Breast epithelium (tissue), 3 donors: ENCODE measurements at regions not wholly inside any gene's neighbourhood (a gene's known extent, or its start where the extent isn't known, plus 50 kb on each side); places are given as distances from the start of the nearest gene placed in this dataset.

ENCODE experiments used
- POLR2A ChIP-seq: fragments of 450-650 bp; IDR thresholded peaks from one replicate; pipeline ENCODE4 v1.6.1; 2016; ENCODE audit warnings: antibody characterized with exemption, mild to moderate bottlenecking, moderate library complexity
- POLR2AphosphoS5 ChIP-seq, 3 donors: sonication (generic); formaldehyde crosslinking; IDR thresholded peaks; one replicate each; pipeline ENCODE4 v1.6.1; 2017; ENCODE audit warnings: antibody characterized with exemption in 3 of 3
- TF ChIP-seq, protein P1 (sequence below), 3 donors: fragments of 450-650 bp; IDR thresholded peaks; one replicate each; pipeline ENCODE4 v1.5.1; 2016 to 2017; ENCODE audit warnings: antibody characterized with exemption in 3 of 3, mild to moderate bottlenecking in 3 of 3, moderate library complexity in 3 of 3

DNA sequence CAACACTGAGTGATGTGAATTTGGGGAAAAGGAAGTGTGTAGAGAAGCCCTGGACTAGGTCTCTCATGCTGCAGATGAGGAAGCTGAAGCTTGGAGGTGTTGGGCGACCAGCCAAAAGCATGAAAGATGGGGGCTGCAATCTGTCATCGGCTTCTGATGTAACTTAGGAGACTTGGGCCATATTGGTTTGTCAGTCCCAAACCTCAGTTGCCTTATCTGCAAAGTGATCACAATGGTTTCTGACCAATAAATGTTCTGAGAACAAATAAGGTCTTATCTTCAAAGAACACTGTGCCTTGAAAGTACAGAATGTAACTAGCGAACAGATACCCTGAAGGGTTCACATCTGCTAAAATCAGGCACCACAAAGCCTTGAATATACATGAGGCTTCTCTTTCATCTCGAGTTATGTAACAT lies 198.4 kb upstream of the NR3C1 start:
- no peak for TF ChIP-seq POLR2A
- TF ChIP-seq, protein P1, sequence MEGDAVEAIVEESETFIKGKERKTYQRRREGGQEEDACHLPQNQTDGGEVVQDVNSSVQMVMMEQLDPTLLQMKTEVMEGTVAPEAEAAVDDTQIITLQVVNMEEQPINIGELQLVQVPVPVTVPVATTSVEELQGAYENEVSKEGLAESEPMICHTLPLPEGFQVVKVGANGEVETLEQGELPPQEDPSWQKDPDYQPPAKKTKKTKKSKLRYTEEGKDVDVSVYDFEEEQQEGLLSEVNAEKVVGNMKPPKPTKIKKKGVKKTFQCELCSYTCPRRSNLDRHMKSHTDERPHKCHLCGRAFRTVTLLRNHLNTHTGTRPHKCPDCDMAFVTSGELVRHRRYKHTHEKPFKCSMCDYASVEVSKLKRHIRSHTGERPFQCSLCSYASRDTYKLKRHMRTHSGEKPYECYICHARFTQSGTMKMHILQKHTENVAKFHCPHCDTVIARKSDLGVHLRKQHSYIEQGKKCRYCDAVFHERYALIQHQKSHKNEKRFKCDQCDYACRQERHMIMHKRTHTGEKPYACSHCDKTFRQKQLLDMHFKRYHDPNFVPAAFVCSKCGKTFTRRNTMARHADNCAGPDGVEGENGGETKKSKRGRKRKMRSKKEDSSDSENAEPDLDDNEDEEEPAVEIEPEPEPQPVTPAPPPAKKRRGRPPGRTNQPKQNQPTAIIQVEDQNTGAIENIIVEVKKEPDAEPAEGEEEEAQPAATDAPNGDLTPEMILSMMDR (IDR thresholded peaks at IDR 0.05) = no peak
- TF ChIP-seq POLR2AphosphoS5 (IDR thresholded peaks at IDR 0.05) = no peak
